ENCODE measurements at regions not wholly inside any gene's neighbourhood (a gene's known extent, or its start where the extent isn't known, plus 50 kb on each side); places are given as distances from the start of the nearest gene placed in this dataset.

DNA sequence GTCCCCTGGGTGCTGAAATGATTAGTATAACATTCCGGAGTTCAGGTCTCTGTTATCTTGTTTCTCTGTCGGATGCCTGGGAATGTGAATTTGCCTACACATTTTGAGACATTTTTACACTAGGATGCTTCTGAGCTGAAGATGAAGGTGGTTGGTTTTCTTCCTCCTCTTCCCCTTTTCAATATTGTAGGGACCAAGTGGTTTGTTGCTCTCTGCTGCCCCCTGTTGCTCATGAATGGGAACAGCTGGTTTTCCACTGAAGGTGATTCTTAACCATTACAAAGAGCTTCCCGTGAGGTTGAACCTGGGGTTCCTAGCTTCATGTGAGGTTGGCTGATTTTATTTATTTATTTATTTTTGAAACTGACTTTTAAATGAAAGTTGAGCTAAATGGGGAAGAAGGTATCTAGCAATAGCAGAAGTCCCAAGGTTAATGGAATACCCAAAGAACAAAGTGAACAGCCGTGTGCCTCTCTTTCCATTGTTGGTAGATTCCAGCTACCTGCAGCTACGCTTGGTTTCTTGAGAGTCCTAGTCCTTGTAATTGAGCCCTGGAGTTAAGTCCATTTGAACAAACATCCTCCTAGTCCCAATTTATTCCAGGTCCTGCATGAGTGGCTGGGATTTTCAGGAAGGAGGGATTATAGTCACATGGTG is 983.9 kb upstream of the EEF2KMT start:
- Histone ChIP-seq H3K27ac (ENCODE audit: low read depth, low read length) (no peak overlapping the region), H3K9ac (ENCODE audit: low read depth in 1 of 2, low read length in 2 of 2) (no peak overlapping the region), H3K9me3 (ENCODE audit: control insufficient read depth in 1 of 2, low read length in 2 of 2) (no peaks in the 10 kb centered on the region), H3K36me3 (ENCODE audit: control insufficient read depth in 1 of 2, insufficient read depth in 2 of 2, low read length in 2 of 2) (no peaks in the 10 kb centered on the region), H3K4me3 (ENCODE audit: low read depth in 1 of 2, low read length in 2 of 2) (no peak overlapping the region), H3K27me3 (ENCODE audit: control insufficient read depth in 1 of 2, insufficient read depth in 2 of 2, low read length in 2 of 2) (no peaks in the 10 kb centered on the region), H3K4me1 (ENCODE audit: control insufficient read depth in 1 of 2, insufficient read depth in 2 of 2, low read length in 2 of 2) (no peaks in the 10 kb centered on the region)

DNA sequence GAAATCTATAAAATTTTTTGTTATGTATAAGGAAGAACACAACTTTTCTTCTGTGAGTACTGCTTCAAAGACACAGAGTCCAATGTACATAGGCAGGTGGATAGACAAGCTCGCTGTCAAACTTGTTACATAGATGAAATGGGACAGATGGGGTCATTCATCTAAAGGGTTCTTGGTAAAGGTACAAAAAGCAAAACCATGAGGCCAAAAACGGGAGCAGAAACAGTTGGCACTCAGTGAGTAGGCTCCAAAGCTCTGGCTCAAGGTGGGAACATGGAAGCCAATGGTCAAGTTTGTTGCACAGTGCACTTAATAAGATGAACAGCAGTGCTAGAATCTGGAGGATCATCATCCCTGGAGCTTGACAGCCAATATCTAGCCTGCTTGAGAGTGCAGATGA is 979.0 kb upstream of the EEF2KMT start:
- Histone ChIP-seq H3K9ac (ENCODE audit: low read depth in 1 of 2, low read length in 2 of 2) (no peak overlapping the region), H3K27me3 (ENCODE audit: control insufficient read depth in 1 of 2, insufficient read depth in 2 of 2, low read length in 2 of 2) (no peaks in the 10 kb centered on the region), H3K4me3 (ENCODE audit: low read depth in 1 of 2, low read length in 2 of 2) (no peak overlapping the region), H3K36me3 (ENCODE audit: control insufficient read depth in 1 of 2, insufficient read depth in 2 of 2, low read length in 2 of 2) (no peaks in the 10 kb centered on the region), H3K27ac (ENCODE audit: low read depth, low read length) (no peak overlapping the region), H3K4me1 (ENCODE audit: control insufficient read depth in 1 of 2, insufficient read depth in 2 of 2, low read length in 2 of 2) (no peaks in the 10 kb centered on the region), H3K9me3 (ENCODE audit: control insufficient read depth in 1 of 2, low read length in 2 of 2) (no peaks in the 10 kb centered on the region)

- Histone ChIP-seq H3K9ac (ENCODE audit: low read depth in 1 of 2, low read length in 2 of 2) (no peak overlapping the region), H3K36me3 (ENCODE audit: control insufficient read depth in 1 of 2, insufficient read depth in 2 of 2, low read length in 2 of 2) (no peaks in the 10 kb centered on the region), H3K4me1 (ENCODE audit: control insufficient read depth in 1 of 2, insufficient read depth in 2 of 2, low read length in 2 of 2) (no peaks in the 10 kb centered on the region), H3K4me3 (ENCODE audit: low read depth in 1 of 2, low read length in 2 of 2) (no peak overlapping the region), H3K27me3 (ENCODE audit: control insufficient read depth in 1 of 2, insufficient read depth in 2 of 2, low read length in 2 of 2) (no peaks in the 10 kb centered on the region), H3K9me3 (ENCODE audit: control insufficient read depth in 1 of 2, low read length in 2 of 2) (no peaks in the 10 kb centered on the region), H3K27ac (ENCODE audit: low read depth, low read length) (no peak overlapping the region)
These were observed 970.5 kb upstream of the EEF2KMT start for GRCh38 chr16:6068063-6068462.

DNA sequence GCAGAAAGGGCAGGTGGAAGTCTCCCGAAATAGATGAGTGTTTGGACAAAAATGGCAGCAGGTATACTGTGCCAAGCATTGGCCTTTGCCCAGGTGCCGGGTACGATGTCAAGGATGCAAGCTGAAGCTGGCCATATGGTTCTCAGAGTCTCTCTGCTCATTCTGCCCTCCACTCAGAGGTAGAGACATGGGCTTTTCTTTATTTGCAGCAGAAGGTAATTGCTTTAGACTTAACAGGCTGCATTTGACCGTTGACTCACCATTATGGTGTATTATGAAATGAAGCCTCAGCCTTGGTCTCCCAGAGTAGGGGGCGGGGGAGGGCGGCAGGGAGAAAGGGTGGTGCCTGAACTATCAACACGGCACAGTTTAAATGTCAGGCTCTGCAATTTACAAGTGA is 969.1 kb upstream of the EEF2KMT start:
- no peak overlapping the region for H3K4me3 ChIP-seq (ENCODE audit: low read depth in 1 of 2, low read length in 2 of 2)
- H3K36me3 ChIP-seq (ENCODE audit: control insufficient read depth in 1 of 2, insufficient read depth in 2 of 2, low read length in 2 of 2), result no peaks in the 10 kb centered on the region
- H3K27me3 ChIP-seq (ENCODE audit: control insufficient read depth in 1 of 2, insufficient read depth in 2 of 2, low read length in 2 of 2), result no peaks in the 10 kb centered on the region
- no peaks in the 10 kb centered on the region for H3K9me3 ChIP-seq (ENCODE audit: control insufficient read depth in 1 of 2, low read length in 2 of 2)
- H3K4me1 ChIP-seq (ENCODE audit: control insufficient read depth in 1 of 2, insufficient read depth in 2 of 2, low read length in 2 of 2), result no peaks in the 10 kb centered on the region
- H3K27ac ChIP-seq (ENCODE audit: low read depth, low read length), result no peak overlapping the region
- H3K9ac ChIP-seq (ENCODE audit: low read depth in 1 of 2, low read length in 2 of 2), result no peak overlapping the region

DNA sequence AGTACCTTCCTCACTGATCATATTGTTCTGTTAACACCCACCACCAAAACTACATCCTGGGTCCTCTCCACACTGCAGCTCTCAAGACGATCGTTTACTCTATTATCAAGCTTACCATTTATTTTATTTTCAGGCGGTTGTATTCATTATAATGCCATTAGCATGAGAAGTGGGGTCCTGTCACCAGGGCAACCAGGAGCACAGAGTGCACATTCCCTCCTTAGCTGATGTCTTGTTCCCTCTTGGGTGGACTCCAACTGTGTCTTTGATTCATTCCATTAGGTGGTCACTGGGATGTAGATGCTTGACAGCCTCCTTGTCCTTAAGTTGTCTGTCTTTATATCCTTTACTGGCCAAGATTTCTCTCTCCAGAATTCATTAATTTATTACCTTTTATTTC is 965.9 kb upstream of the EEF2KMT start:
- Histone ChIP-seq H3K36me3 (ENCODE audit: control insufficient read depth in 1 of 2, insufficient read depth in 2 of 2, low read length in 2 of 2) (no peaks in the 10 kb centered on the region), H3K27ac (ENCODE audit: low read depth, low read length) (no peak overlapping the region), H3K9ac (ENCODE audit: low read depth in 1 of 2, low read length in 2 of 2) (no peak overlapping the region), H3K4me3 (ENCODE audit: low read depth in 1 of 2, low read length in 2 of 2) (no peak overlapping the region), H3K9me3 (ENCODE audit: control insufficient read depth in 1 of 2, low read length in 2 of 2) (no peaks in the 10 kb centered on the region), H3K27me3 (ENCODE audit: control insufficient read depth in 1 of 2, insufficient read depth in 2 of 2, low read length in 2 of 2) (no peaks in the 10 kb centered on the region), H3K4me1 (ENCODE audit: control insufficient read depth in 1 of 2, insufficient read depth in 2 of 2, low read length in 2 of 2) (no peaks in the 10 kb centered on the region)

- H3K9ac ChIP-seq (ENCODE audit: low read depth in 1 of 2, low read length in 2 of 2), result no peak overlapping the region
- H3K4me1 ChIP-seq (ENCODE audit: control insufficient read depth in 1 of 2, insufficient read depth in 2 of 2, low read length in 2 of 2), result no peaks in the 10 kb centered on the region
- no peaks in the 10 kb centered on the region for H3K36me3 ChIP-seq (ENCODE audit: control insufficient read depth in 1 of 2, insufficient read depth in 2 of 2, low read length in 2 of 2)
- H3K27ac ChIP-seq (ENCODE audit: low read depth, low read length), result no peak overlapping the region
- H3K27me3 ChIP-seq (ENCODE audit: control insufficient read depth in 1 of 2, insufficient read depth in 2 of 2, low read length in 2 of 2), result no peaks in the 10 kb centered on the region
- no peaks in the 10 kb centered on the region for H3K9me3 ChIP-seq (ENCODE audit: control insufficient read depth in 1 of 2, low read length in 2 of 2)
- H3K4me3 ChIP-seq (ENCODE audit: low read depth in 1 of 2, low read length in 2 of 2), result no peak overlapping the region
These were observed 962.1 kb upstream of the EEF2KMT start for GRCh38 chr16:6059671-6060070.

GRCh38 chr16:6057821-6058220 is 960.2 kb upstream of the EEF2KMT start:
- Histone ChIP-seq H3K27me3 (ENCODE audit: control insufficient read depth in 1 of 2, insufficient read depth in 2 of 2, low read length in 2 of 2) (no peaks in the 10 kb centered on the region), H3K9ac (ENCODE audit: low read depth in 1 of 2, low read length in 2 of 2) (no peak overlapping the region), H3K4me1 (ENCODE audit: control insufficient read depth in 1 of 2, insufficient read depth in 2 of 2, low read length in 2 of 2) (no peaks in the 10 kb centered on the region), H3K4me3 (ENCODE audit: low read depth in 1 of 2, low read length in 2 of 2) (no peak overlapping the region), H3K27ac (ENCODE audit: low read depth, low read length) (no peak overlapping the region), H3K36me3 (ENCODE audit: control insufficient read depth in 1 of 2, insufficient read depth in 2 of 2, low read length in 2 of 2) (no peaks in the 10 kb centered on the region), H3K9me3 (ENCODE audit: control insufficient read depth in 1 of 2, low read length in 2 of 2) (no peaks in the 10 kb centered on the region)

DNA sequence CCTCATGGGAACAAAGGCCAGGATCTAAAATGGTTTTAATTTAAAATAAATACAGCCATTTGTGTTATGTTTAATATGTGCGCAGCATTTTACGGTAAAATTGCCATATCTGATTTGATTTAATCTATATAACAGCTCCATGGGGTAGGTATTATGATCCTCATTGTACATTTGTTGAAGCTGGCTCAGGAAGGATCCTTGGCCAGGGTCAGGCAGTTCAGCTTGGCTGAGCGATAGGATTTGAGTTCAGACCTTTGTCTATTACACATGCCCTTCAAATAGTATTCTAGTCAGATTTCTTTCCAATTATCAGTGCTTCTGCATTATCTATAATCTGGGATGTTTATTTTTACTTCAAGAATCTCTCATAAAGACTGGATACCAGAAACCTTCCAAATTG is 950.4 kb upstream of the EEF2KMT start:
- Histone ChIP-seq H3K36me3 (ENCODE audit: control insufficient read depth in 1 of 2, insufficient read depth in 2 of 2, low read length in 2 of 2) (no peaks in the 10 kb centered on the region), H3K4me1 (ENCODE audit: control insufficient read depth in 1 of 2, insufficient read depth in 2 of 2, low read length in 2 of 2) (no peaks in the 10 kb centered on the region), H3K27me3 (ENCODE audit: control insufficient read depth in 1 of 2, insufficient read depth in 2 of 2, low read length in 2 of 2) (no peaks in the 10 kb centered on the region), H3K4me3 (ENCODE audit: low read depth in 1 of 2, low read length in 2 of 2) (no peak overlapping the region), H3K9me3 (ENCODE audit: control insufficient read depth in 1 of 2, low read length in 2 of 2) (no peaks in the 10 kb centered on the region), H3K27ac (ENCODE audit: low read depth, low read length) (no peak overlapping the region), H3K9ac (ENCODE audit: low read depth in 1 of 2, low read length in 2 of 2) (no peak overlapping the region)

GRCh38 chr16:6047325-6047724 is 949.7 kb upstream of the EEF2KMT start:
- H3K27me3 ChIP-seq (ENCODE audit: control insufficient read depth in 1 of 2, insufficient read depth in 2 of 2, low read length in 2 of 2), result no peaks in the 10 kb centered on the region
- no peak overlapping the region for H3K4me3 ChIP-seq (ENCODE audit: low read depth in 1 of 2, low read length in 2 of 2)
- H3K9ac ChIP-seq (ENCODE audit: low read depth in 1 of 2, low read length in 2 of 2), result no peak overlapping the region
- H3K4me1 ChIP-seq (ENCODE audit: control insufficient read depth in 1 of 2, insufficient read depth in 2 of 2, low read length in 2 of 2), result no peaks in the 10 kb centered on the region
- no peak overlapping the region for H3K27ac ChIP-seq (ENCODE audit: low read depth, low read length)
- no peaks in the 10 kb centered on the region for H3K36me3 ChIP-seq (ENCODE audit: control insufficient read depth in 1 of 2, insufficient read depth in 2 of 2, low read length in 2 of 2)
- no peaks in the 10 kb centered on the region for H3K9me3 ChIP-seq (ENCODE audit: control insufficient read depth in 1 of 2, low read length in 2 of 2)

- no peaks in the 10 kb centered on the region for H3K9me3 ChIP-seq (ENCODE audit: control insufficient read depth in 1 of 2, low read length in 2 of 2)
- no peak overlapping the region for H3K4me3 ChIP-seq (ENCODE audit: low read depth in 1 of 2, low read length in 2 of 2)
- no peak overlapping the region for H3K27ac ChIP-seq (ENCODE audit: low read depth, low read length)
- no peaks in the 10 kb centered on the region for H3K36me3 ChIP-seq (ENCODE audit: control insufficient read depth in 1 of 2, insufficient read depth in 2 of 2, low read length in 2 of 2)
- H3K27me3 ChIP-seq (ENCODE audit: control insufficient read depth in 1 of 2, insufficient read depth in 2 of 2, low read length in 2 of 2), result no peaks in the 10 kb centered on the region
- H3K9ac ChIP-seq (ENCODE audit: low read depth in 1 of 2, low read length in 2 of 2), result no peak overlapping the region
- no peaks in the 10 kb centered on the region for H3K4me1 ChIP-seq (ENCODE audit: control insufficient read depth in 1 of 2, insufficient read depth in 2 of 2, low read length in 2 of 2)
These were observed 941.5 kb upstream of the EEF2KMT start for GRCh38 chr16:6038941-6039645.
